IPS-20b (cell line): ENCODE measurements at regions not wholly inside any gene's neighbourhood (a gene's known extent, or its start where the extent isn't known, plus 50 kb on each side); places are given as distances from the start of the nearest gene placed in this dataset.

Experiments used
- H3K27ac ChIP-seq: one replicate; pipeline ENCODE4 v1.5.1; 2013; ENCODE audit warnings: low read length
- H3K27me3 ChIP-seq: 2 replicates; pipeline ENCODE4 v1.6.1; 2013; ENCODE audit warnings: mild to moderate bottlenecking, low read length, inconsistent platforms; ENCODE audit not compliant: insufficient read depth
- H3K36me3 ChIP-seq: 2 replicates; pipeline ENCODE4 v1.6.1; 2013; ENCODE audit warnings: low read depth, mild to moderate bottlenecking, inconsistent platforms, low read length, moderate library complexity; ENCODE audit not compliant: insufficient read depth
- H3K4me1 ChIP-seq: 2 replicates; pipeline ENCODE4 v1.6.1; 2013; ENCODE audit warnings: mild to moderate bottlenecking, control low read depth, inconsistent platforms, low read length, moderate library complexity; ENCODE audit not compliant: insufficient read depth
- H3K4me3 ChIP-seq: 2 replicates; pipeline ENCODE4 v1.5.1; 2013; ENCODE audit warnings: mild to moderate bottlenecking, low read length, inconsistent platforms
- H3K9ac ChIP-seq: 2 replicates; pipeline ENCODE4 v1.6.1; 2013; ENCODE audit warnings: low read depth, mild to moderate bottlenecking, inconsistent platforms, low read length, moderate library complexity
- H3K9me3 ChIP-seq: 2 replicates; pipeline ENCODE4 v1.6.1; 2013; ENCODE audit warnings: mild to moderate bottlenecking, low read depth, low read length, inconsistent platforms; ENCODE audit not compliant: insufficient read depth

DNA sequence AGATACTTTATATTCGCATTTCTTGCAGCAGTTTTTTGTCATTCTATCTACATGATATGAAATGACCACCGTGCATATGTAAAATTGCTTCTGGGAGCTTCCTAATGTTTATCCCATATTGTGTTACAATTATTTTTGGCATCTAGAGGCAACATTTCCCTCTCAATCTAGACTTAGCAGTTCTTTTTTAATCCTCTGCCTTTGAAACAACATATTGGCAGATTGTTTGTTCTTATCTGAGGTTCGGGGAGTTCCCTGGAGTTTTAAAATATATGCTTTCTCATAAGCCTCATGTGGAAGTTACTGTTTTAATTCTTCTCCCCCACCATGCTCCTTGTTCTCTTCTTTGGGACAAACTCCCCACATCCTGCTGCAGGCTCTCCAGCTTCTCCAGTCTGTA lies 130.1 kb upstream of the SLC10A2 start:
- Histone ChIP-seq H3K27ac (no peak overlapping the region), H3K4me1 (no peaks in the 10 kb centered on the region), H3K27me3 (no peaks in the 10 kb centered on the region), H3K36me3 (no peaks in the 10 kb centered on the region), H3K9ac (no peak overlapping the region), H3K9me3 (no peaks in the 10 kb centered on the region), H3K4me3 (no peak overlapping the region)

- no peak overlapping the region for H3K27ac ChIP-seq
- no peaks in the 10 kb centered on the region for H3K36me3 ChIP-seq
- H3K4me3 ChIP-seq = no peak overlapping the region
- no peaks in the 10 kb centered on the region for H3K9me3 ChIP-seq
- no peak overlapping the region for H3K9ac ChIP-seq
- no peaks in the 10 kb centered on the region for H3K4me1 ChIP-seq
- no peaks in the 10 kb centered on the region for H3K27me3 ChIP-seq
Observed at GRCh38 chr13:103195762-103196161, 129.5 kb upstream of the SLC10A2 start.

DNA sequence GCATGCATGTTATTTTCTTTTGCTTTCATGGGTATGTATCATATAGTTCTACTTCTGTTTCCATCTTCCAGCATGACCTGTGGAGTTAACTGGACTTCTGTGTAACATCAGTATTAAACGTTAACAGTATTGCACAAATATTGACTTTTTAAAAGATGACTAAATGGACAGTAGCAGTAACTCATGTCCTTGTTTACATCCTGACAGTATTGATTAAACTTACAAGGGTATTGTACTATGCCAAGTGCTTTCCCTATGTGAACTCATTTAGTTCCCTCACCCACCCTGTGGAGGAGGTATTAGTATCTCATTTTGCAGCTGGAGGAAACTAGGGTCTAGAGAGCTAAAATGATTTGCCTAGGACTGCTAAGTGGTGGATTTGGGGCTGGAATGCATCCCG lies 128.7 kb upstream of the SLC10A2 start:
- H3K4me1 ChIP-seq = no peaks in the 10 kb centered on the region
- no peaks in the 10 kb centered on the region for H3K27me3 ChIP-seq
- H3K9ac ChIP-seq = no peak overlapping the region
- H3K27ac ChIP-seq = no peak overlapping the region
- H3K36me3 ChIP-seq = no peaks in the 10 kb centered on the region
- H3K4me3 ChIP-seq = no peak overlapping the region
- no peaks in the 10 kb centered on the region for H3K9me3 ChIP-seq

DNA sequence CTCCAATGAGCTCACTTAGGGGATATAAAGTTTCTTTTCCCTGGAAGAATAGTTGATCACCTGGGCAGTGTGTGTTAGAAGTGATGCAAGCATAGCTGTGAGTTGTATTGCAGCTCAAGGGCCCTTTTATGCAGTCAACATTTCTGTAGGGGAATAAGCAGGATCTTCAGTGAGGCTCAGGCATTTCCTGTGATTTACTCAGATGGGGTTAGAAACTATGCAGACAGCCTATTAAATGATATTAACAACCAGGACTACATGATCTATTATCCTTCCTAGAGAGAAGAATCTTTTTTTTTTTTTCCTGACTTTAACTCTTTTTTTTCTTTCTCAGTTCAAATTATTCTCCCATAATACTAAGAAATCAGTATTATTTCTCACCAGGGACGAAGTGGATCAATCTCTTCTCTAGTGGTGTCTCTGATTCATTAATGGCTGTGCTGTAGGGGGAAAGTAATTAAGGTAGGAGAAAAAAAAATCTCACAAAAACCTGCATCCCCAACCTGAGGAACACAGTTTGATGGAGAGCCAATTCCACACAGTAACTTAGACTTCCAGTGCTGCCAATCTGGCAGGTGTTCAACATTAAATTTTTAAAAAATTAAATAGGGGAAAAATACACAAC lies 126.4 kb upstream of the SLC10A2 start:
- no peak overlapping the region for H3K27ac ChIP-seq

DNA sequence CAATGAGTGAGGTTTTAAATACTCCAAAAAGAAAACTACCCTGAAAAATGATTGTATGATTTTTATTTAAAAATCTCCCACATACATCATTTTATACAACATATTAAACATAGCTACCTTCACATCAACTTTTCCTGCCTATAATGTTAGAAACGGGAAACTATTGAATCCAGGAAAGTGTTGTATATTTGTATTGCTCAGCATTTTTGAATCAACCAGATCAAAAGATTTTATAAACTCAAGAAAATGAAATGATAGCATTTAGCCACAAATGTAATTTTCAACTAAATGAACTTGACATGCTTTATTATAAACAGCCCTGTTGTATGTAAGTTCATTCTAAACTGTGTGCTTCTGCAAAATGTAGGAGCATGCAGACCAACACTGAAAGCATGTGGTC lies 124.6 kb upstream of the SLC10A2 start:
- H3K27me3 ChIP-seq = no peaks in the 10 kb centered on the region
- no peak overlapping the region for H3K9ac ChIP-seq
- H3K4me3 ChIP-seq = no peak overlapping the region
- H3K4me1 ChIP-seq = 0 out of 2 replicates have a peak, but pooled peaks cover 7% of the 10 kb centered on the region
- H3K36me3 ChIP-seq = no peaks in the 10 kb centered on the region
- no peak overlapping the region for H3K27ac ChIP-seq
- no peaks in the 10 kb centered on the region for H3K9me3 ChIP-seq

More for the DNA sequence above, 126.4 kb upstream of the SLC10A2 start:
- no peak overlapping the region for H3K4me3 ChIP-seq
- H3K9me3 ChIP-seq = no peaks in the 10 kb centered on the region
- H3K27me3 ChIP-seq = no peaks in the 10 kb centered on the region
- H3K9ac ChIP-seq = no peak overlapping the region
- 0 out of 2 replicates have a peak, but pooled peaks cover 5% of the 10 kb centered on the region for H3K4me1 ChIP-seq
- H3K36me3 ChIP-seq = no peaks in the 10 kb centered on the region

GRCh38 chr13:103188713-103189326 lies 122.6 kb upstream of the SLC10A2 start:
- H3K4me3 ChIP-seq = no peak overlapping the region
- 0 out of 2 replicates have a peak, but pooled peaks cover 7% of the 10 kb centered on the region for H3K4me1 ChIP-seq
- H3K27ac ChIP-seq = no peak overlapping the region
- H3K9ac ChIP-seq = no peak overlapping the region
- no peaks in the 10 kb centered on the region for H3K36me3 ChIP-seq
- H3K9me3 ChIP-seq = no peaks in the 10 kb centered on the region
- H3K27me3 ChIP-seq = no peaks in the 10 kb centered on the region

DNA sequence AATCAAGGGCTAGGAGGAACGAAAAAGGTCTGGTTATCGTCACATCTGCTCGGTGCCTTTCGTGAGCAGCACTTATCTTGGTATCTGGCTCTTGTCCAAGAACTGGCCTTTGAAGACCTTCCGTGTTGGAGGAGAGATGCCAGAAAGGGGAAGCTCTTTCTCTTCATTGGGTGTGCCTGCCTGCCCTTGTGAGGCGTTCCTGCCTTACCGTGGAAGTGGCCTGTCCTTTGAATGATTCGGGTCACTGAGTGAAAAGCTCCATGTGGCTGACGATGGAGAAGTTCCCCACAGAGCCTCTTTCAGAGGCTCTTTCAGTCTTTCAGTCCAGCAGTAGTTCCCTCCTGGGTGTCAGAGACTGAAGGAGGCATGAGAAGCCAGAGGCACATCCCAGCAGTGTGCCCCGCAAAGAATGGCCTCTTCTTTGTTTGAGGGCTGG lies 121.5 kb upstream of the SLC10A2 start:
- no peak overlapping the region for H3K27ac ChIP-seq
- H3K9ac ChIP-seq = no peak overlapping the region
- no peaks in the 10 kb centered on the region for H3K36me3 ChIP-seq
- H3K27me3 ChIP-seq = no peaks in the 10 kb centered on the region
- H3K4me3 ChIP-seq = no peak overlapping the region
- H3K9me3 ChIP-seq = no peaks in the 10 kb centered on the region
- 0 out of 2 replicates have a peak, but pooled peaks cover 7% of the 10 kb centered on the region for H3K4me1 ChIP-seq

- Histone ChIP-seq H3K4me3 (no peak overlapping the region), H3K4me1 (0 out of 2 replicates have a peak, but pooled peaks cover 7% of the 10 kb centered on the region), H3K27ac (no peak overlapping the region), H3K36me3 (no peaks in the 10 kb centered on the region), H3K27me3 (no peaks in the 10 kb centered on the region), H3K9me3 (no peaks in the 10 kb centered on the region), H3K9ac (no peak overlapping the region)
Observed at GRCh38 chr13:103184413-103184812, 118.2 kb upstream of the SLC10A2 start.

GRCh38 chr13:103178986-103179943 lies 113.0 kb upstream of the SLC10A2 start:
- Histone ChIP-seq H3K4me3 (no peak overlapping the region), H3K27me3 (no peaks in the 10 kb centered on the region), H3K4me1 (no peaks in the 10 kb centered on the region), H3K27ac (no peak overlapping the region), H3K36me3 (no peaks in the 10 kb centered on the region), H3K9ac (no peak overlapping the region), H3K9me3 (no peaks in the 10 kb centered on the region)

DNA sequence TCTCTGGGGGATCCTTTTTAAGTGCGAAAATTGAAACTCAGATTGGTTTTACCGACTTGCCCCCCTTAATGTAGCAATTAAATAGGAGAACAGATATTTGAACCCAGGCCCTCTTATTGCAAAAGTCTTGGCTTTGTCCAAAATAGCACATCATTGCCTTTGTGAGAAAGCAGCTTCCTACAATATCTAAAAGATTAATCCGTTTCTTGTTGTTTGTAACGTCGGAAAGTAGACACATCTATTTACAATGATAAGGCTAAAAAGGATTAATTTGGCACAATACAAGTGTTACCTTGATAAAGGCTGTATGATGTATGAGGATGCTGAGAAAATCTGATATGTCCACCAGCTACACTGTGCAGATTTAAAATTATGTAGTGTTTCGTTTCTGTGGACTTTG lies 108.7 kb upstream of the SLC10A2 start:
- H3K27me3 ChIP-seq = no peaks in the 10 kb centered on the region
- no peaks in the 10 kb centered on the region for H3K4me1 ChIP-seq
- no peaks in the 10 kb centered on the region for H3K9me3 ChIP-seq
- H3K27ac ChIP-seq = no peak overlapping the region
- H3K4me3 ChIP-seq = no peak overlapping the region
- H3K9ac ChIP-seq = no peak overlapping the region
- no peaks in the 10 kb centered on the region for H3K36me3 ChIP-seq

DNA sequence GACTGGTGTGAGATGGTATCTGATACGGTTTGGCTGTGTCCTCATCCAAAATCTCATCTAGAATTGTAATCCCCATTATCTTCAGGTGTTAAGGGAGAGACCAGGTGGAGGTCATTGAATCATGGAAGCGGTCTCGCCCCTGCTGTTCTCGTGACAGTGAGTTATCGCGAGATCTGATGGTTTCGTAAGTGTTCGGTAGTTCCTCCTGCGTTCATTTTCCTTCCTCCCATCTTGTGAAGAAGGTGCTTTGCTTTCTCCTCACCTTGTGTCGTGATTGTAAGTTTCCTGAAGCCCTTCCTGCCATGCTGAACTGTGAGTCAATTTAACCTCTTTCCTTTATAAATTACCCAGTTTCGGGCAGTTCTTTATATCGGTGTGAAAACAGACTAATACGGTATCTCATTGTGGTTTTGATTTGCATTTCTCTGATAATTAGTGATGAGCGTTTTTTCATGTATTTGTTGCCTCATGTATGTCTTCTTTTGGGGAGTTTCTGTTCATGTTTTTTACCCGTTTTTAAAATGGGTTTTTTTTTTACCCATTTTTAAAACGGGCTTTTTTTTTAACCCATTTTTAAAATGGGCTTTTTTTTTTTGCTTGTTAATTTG lies 102.8 kb upstream of the SLC10A2 start:
- H3K36me3 ChIP-seq = no peaks in the 10 kb centered on the region
- H3K9me3 ChIP-seq = no peaks in the 10 kb centered on the region
- H3K9ac ChIP-seq = no peak overlapping the region
- no peak overlapping the region for H3K27ac ChIP-seq
- H3K4me3 ChIP-seq = no peak overlapping the region
- 0 out of 2 replicates have a peak, but pooled peaks cover 3% of the 10 kb centered on the region for H3K4me1 ChIP-seq
- no peaks in the 10 kb centered on the region for H3K27me3 ChIP-seq
